ENCODE measurements at regions not wholly inside any gene's neighbourhood (a gene's known extent, or its start where the extent isn't known, plus 50 kb on each side); places are given as distances from the start of the nearest gene placed in this dataset.

DNA sequence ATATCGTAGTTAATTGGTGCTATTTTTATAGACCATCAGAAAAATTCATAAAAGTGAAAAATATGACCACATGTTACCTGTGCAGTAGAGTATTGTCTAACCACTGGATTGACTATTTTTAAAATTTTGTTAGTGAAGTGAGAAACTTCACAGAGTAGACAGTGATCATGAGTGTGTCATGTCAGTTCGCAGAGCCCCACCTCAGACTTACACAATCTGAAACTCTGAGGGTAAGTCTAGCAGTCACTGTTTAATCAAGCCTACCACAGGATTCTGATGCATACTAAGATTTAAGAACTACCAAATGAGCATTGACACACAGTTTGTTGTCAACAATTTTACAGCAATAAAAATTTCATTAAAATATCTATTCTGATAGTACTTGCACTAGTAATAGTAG, 552.9 kb upstream of the SUCLG2 start:
- no peak for DNase-seq (ENCODE audit: low spot score)
- no peak for ATAC-seq
- intact Hi-C loops (cut with DNase I), result no loop called here

DNA sequence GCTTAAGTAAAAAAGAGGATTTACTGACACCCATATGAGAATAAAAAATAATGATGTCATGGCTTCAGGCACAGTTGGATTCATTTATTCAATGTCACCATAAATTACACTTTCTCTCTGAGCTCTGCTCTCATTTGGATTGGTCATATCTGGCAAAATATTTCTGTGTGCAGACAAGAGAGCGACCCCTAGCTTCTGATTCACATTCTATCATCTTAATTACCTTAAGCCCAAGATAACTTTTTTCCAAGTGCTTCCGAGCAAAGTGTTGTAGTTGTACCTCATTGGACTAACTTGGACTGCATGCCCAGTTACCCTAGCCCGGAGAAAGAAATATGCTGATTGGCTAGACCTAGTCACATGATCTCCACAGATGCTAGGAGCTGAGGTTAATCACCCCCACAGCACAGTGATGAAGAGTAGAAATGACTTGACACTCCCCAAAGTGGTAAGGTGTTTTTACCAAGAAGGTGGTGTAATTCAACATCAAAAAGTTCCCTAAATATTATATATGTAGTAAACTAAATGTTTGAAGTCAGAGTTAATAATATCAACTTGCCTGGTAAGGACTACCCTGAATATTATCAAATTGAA, 552.2 kb upstream of the SUCLG2 start:
- intact Hi-C loops (cut with DNase I), result no loop called here

DNA sequence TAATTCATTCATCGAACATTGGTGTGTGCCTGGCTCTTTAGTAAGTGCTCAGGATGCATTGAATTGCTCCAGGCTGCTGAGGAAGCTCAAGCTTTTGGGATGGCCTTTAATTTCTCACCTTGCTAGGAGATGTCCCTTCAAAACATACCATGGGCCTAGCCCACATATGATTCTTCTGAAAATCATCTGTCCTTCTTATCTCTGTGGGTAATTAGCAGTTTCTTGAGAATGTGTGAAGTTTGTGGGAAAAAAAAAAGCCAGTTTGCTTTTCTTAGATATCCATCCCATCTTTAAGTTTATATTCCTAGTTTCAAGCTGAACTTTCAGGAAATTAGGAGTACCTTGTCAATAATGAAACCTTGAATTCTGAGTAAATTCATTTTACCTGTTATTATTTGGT, 532.3 kb upstream of the SUCLG2 start:
- intact Hi-C loops (cut with DNase I), result no loop called here
- no peak for DNase-seq (ENCODE audit: low spot score)
- no peak for ATAC-seq

More for the DNA sequence above, 552.2 kb upstream of the SUCLG2 start:
- no peak for ATAC-seq
- DNase-seq (ENCODE audit: low spot score), result no peak

DNA sequence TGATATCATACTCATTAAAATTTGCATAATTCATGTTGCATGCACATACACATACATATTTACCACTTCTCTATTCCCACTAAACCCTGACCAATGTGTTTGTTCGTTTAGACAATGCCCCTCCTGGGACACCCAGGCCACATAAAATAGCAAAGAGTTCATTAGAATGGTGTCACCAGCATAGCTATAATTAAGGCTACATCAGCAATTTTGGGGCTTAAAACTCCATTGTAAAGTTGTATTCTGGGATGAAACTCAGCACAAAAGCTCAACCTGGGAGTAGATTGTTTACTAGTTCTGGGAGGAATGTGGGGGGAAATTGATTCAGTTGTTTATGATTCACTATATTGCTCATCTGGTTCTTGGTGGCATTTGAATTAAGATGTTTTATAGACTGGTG, 522.2 kb upstream of the SUCLG2 start:
- intact Hi-C loops (cut with DNase I), result no loop called here
- ATAC-seq (no peak), DNase-seq (ENCODE audit: low spot score) (no peak)

DNA sequence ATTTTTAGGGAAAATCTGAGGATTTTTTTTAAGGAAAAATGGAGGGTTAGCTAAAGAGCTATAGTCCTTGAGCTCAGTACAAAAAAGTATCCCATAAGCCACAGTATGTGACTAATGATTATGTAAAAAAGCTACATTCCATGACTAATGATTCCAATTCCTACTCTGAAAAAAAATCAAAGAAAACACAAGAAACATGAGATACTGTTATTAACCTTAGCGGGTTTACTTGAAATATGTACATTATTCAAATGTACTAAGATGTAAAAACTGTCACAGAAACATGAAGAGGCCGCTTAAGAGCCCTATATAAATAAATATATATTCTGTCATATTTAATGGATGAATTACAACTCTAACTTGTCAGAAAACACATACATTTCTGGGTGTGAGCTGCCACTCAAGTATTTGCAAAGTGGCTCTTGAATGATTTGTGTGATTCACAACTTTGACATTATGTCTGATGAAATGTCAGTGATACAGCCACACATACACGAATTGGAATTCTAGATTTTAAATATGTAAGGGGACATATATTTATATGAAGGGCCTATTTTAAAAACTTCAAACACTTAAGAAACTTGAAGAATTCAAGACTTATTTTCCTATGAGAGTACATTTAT, 518.7 kb upstream of the SUCLG2 start:
- intact Hi-C loops (cut with DNase I), result no loop called here
- DNase-seq (ENCODE audit: low spot score) (no peak), ATAC-seq (no peak)

DNA sequence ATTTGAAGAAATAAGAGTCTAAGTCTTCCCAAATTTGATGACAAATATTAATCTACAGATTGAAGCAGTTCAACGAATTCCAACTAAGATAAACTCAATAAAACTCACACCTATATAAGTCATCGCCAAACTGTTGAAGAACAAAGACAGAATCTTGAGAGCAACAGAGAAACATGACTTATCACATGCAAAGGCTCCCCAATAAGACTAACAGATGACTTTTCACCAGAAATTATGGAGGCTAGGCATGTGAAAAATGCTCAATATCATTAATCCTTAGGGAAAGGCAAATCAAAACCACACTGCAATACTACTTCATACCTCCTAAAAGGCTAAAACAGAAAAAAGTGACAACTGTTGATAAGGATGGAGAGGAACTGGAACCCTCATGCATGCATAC, 517.6 kb upstream of the SUCLG2 start:
- ATAC-seq (no peak), DNase-seq (ENCODE audit: low spot score) (no peak)
- intact Hi-C loops (cut with DNase I), result no loop called here

DNA sequence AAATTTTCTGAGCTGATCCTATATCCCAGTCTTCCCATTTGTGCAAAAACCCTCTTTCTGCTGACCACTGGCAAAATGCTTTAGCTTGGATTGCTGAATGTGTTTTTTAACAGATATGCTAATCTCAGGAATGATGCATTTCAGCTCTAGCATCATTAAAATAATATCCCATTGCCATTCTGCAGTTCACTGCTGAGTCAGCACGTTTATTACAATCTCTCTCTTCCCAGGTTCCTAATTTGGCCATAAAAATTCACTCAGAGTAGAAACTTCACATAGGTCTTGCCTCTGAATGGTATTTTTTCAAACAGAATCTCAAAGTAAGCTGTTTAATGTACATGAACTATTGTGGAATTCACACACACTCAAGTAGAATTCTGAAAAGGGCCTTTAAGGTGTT, 509.6 kb upstream of the SUCLG2 start:
- intact Hi-C loops (cut with DNase I), result no loop called here
- no peak for DNase-seq (ENCODE audit: low spot score)
- ATAC-seq, result no peak

DNA sequence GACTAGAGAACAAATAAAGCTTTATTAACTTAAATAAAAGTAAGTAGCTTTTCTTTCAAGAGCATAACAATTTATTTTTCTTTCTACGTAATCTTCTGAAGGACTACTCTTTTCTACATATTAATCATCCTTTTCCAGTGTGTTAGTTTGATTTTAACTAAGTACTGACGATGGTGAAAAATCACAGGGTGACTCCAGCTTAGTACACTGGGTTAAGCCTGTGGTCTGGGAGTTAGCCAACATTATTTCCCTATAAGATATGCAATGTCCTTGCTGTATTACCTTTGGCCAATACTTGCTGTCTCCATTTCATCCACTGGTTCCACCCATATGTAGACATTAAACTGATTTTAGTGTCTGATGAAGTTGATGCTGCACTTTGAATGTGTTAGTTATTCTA, 508.6 kb upstream of the SUCLG2 start:
- intact Hi-C loops (cut with DNase I), result no loop called here
- ATAC-seq, result no peak
- no peak for DNase-seq (ENCODE audit: low spot score)

DNA sequence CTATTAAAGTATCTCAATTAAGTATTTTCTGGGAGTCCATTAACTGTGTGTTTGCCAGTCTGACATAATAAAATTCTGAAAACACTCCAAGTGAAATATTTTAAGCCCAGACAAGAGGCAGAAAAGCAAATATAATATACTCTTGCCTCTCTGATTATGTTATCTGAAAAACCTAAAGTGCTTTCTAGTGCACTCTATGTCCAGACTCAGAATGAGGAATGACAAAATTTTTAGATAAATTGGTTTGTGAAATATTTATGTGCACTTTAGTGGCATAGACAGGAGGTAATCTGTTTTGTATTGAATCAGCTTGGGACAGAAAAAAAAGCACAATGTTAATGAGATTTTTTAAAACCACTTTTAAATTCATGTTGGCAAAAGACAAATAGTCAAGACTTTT, 508.2 kb upstream of the SUCLG2 start:
- ATAC-seq, result no peak
- intact Hi-C loops (cut with DNase I), result no loop called here

DNA sequence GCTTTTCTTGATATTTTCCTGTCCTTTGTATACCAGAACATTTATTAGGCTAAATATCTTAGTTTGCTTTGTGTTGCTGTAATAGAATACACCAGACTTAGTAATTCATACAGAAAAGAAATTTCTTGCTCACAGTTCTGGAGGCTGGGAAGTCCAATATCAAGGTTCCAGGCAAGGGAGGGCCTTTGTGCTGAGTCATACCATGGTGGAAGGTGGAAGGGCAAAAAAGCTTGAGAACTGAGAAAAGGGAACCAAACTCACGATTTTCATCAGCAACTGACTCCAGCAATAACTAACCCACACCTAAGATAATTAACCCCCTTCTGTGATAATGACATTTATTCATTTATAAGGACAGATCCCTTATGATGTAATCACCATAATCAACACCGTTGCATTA, 496.9 kb upstream of the SUCLG2 start:
- intact Hi-C loops (cut with DNase I), result no loop called here
- ATAC-seq, result no peak
- DNase-seq (ENCODE audit: low spot score), result no peak

More for the DNA sequence above, 508.2 kb upstream of the SUCLG2 start:
- no peak for DNase-seq (ENCODE audit: low spot score)

DNA sequence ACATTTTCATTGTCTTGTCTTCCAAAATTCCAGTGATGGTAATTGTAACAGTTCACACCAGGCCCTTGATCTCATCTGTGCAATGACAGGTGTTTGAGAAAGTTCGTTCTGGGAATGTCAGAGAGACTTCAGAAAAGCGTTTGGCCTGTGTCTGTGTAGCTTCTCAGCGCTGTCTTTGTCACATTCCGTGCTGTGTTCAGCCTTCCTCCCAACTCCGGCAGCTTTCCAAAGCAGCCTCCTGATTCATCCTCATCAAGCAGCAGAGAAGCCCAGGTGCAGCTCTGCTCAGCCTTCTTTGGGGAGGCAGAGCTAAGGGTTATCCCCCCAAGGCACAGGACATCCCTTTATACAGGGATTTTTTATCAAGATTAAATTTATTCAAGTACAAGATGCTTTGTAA, 494.0 kb upstream of the SUCLG2 start:
- intact Hi-C loops (cut with DNase I), result no loop called here
- DNase-seq (ENCODE audit: low spot score) (no peak), ATAC-seq (no peak)

DNA sequence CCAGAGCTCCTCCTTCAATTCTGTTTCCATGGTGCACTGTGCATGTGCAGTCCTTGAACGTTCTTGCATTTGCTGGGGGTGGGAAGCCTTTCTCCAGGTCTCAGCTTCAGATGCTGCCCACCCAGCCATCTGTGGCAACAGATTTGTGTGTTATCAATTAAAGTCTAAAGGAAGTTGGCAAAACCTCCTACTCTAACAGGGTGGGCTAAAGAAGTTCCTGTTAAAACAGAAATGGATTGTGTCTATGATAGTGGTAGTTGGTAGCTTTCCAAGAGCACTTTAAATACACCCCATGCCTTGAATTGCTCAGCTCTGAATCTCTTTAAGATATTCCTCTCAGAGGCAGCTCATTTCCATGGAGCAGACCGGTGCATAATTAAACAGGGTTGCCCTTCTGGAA, 488.0 kb upstream of the SUCLG2 start:
- intact Hi-C loops (cut with DNase I), result no loop called here
- DNase-seq (ENCODE audit: low spot score), result no peak
- no peak for ATAC-seq

DNA sequence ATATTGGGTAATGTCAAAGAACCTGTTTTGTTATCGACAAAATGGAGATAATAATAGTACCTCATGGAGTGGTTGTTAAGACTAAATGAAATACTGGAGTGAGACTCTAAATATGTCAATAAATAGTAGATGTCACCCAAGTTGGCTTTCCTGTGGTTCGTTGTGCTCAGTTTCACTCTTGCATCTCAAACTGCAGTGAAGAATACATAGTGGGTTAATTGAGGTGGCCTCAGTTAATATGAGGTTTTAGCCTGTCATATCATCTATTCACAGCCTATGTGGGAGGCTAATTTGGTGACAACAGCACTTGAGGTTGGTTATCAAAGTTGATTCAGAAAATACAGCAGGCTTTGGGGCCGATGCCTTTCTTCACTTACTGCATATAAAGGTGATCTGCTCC, 485.5 kb upstream of the SUCLG2 start:
- DNase-seq (ENCODE audit: low spot score), result no peak
- intact Hi-C loops (cut with DNase I), result no loop called here
- ATAC-seq, result no peak

DNA sequence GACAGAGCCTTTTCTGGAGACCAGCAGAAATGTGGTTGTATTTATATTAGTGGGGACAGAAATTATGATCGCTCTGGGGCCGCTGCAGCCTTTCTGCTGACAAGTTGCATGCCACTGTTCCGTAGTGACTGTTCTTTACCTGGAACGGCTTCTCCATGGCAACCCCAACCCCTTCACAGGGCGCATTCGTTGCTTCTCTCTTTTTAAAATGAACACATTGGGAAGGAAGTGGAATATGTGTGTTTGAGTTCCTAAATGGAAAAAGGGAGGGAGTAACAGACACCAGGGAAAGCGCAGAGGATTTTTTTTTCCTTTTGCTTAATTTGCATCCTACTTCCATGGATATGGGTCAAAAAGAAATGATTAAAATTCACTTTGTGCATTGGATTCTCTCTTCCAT, 482.0 kb upstream of the SUCLG2 start:
- no peak for DNase-seq (ENCODE audit: low spot score)
- no peak for ATAC-seq
- intact Hi-C loops (cut with DNase I), result no loop called here

DNA sequence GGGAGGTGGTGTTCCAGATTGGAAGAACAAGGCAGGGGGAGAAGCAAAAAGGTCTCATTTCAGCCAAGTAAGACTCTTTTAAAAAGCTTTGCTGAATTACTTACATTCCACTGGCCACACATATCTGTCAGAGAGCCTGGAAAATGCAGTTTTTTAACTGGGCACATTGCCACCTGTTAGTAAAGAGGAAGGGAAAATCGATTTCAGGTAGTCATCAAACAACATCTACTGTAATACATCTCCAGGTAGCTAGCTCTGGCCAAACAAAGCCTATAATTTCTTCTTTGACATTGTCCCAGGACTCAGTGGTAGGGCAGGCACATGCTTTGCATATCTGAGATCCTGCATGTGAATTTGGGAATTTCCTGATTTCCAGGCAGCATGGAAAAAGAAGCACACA, 480.7 kb upstream of the SUCLG2 start:
- DNase-seq (ENCODE audit: low spot score) (no peak), ATAC-seq (no peak)
- intact Hi-C loops (cut with DNase I), result no loop called here

DNA sequence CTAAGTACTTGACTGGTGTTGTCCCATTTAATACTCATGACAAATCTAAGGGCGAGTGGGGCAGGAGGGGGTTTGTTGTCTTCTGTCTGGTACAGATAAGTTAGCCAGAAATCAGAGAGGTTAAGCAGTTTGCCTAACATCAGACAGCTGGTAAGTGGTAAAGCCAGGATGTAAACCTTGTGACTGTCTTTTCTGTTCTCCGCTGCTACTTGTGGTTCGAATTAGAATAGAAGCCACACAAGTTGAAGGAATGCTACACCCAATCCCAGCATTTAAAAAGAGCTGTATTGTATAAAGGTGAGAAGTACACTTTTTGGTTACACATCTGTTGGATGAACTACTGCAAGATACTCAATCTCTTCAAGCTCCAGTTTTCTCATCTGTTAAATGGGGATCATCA, 474.7 kb upstream of the SUCLG2 start:
- intact Hi-C loops (cut with DNase I), result no loop called here
- no peak for ATAC-seq
- DNase-seq (ENCODE audit: low spot score), result no peak

DNA sequence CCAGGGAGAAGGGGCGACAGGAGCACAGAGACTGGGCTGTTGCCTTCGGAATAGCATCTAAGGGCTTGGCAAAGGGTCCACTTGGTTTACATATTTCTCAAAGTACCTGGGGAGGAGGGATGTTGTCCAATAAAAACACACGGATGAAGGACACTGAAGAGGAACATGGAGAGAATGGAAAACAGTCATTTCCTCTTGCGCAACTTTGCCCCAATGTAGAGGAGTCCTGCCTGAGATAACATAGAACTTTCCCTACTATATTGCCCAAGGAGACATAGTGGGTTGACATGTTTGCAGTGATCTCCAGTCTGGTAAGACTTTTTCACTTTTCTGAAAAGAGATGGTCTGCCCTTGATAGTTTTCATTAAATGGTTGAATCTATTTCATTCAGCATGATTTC, 468.8 kb upstream of the SUCLG2 start:
- DNase-seq (ENCODE audit: low spot score) (no peak), ATAC-seq (no peak)
- intact Hi-C loops (cut with DNase I), result no loop called here

DNA sequence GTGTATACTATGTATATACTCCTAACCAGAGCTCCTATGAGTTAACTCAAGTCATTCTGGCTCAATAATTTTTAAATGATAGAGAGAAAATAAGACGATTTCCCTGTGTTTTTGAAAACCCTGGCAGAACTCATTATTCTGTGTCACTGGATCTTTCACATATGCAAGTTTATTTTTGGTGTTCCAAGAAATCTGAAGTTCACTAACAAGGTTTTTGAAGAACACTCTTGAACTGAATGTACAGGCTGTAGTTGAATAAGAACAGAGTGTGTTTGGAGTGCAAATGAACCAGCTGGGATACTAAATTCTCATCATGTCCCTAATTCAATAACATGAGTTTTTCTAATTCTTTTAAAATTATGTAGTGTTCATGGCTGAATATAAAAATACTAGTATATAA, 466.9 kb upstream of the SUCLG2 start:
- intact Hi-C loops (cut with DNase I), result no loop called here
- DNase-seq (ENCODE audit: low spot score) (no peak), ATAC-seq (no peak)

DNA sequence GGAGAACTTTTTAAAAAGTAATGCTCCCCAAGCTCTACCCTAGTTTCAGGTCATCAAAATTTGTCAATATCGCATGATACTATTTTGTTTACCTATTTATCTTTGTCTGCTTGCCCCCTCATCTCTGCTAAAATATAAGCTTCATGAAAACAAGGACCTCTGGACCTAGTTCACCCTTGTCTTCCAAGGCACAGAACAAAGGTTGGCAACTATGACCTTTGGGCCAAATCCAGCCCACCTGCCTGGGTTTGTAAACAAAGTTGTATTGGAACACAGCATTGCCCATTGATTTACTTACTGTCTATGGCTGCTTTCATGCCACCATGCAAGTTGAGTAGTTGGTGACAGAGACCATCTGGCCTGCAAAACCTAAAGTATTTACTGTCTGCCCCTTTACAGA, 462.2 kb upstream of the SUCLG2 start:
- intact Hi-C loops (cut with DNase I), result no loop called here
- ATAC-seq, result no peak
- DNase-seq (ENCODE audit: low spot score), result no peak

DNA sequence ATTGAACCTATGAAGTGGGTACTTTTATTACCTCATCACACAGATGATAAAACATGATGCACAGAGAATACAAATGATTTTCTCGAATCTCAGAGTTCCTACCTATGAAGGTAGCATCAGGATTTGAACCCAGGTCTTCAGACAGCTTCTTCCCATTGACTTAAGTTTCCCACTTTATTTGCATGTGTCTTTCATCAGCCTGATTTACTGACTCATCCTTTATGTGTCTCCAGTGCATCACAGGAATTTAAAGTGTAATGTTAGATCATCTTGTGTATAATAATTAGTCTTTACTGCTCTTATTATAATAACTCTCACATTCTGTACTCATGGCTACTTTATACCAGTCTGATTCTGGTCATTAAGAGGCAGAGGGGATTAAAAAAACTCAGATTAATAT, 449.4 kb upstream of the SUCLG2 start:
- DNase-seq (ENCODE audit: low spot score), result no peak

DNA sequence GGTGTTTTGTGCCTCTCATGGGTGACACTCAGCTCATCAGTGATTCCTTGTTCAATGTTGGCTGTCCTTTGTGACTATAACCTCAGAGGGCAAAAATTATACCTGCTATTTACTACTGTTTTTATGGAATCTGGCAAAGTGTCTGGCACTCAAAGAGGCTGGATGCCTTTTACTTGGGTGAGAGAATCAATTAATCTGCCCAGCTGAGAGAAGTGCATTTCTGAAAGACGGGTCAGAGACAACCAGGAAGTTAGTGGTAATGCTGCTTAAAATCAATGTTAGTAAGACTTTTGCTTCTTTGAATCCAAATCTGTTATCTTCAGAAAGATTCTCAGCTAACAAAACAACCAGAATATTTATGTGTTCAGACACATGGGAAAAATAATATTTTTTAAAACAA, 436.2 kb upstream of the SUCLG2 start:
- intact Hi-C loops (cut with DNase I), result no loop called here
- DNase-seq (ENCODE audit: low spot score) (no peak), ATAC-seq (no peak)

More for the DNA sequence above, 449.4 kb upstream of the SUCLG2 start:
- intact Hi-C loops (cut with DNase I), result no loop called here
- ATAC-seq, result no peak

All from sciatic nerve (tissue), 2 donors.